MV-4-11 (cell line): ENCODE measurements at regions not wholly inside any gene's neighbourhood (a gene's known extent, or its start where the extent isn't known, plus 50 kb on each side); places are given as distances from the start of the nearest gene placed in this dataset.

Source experiments
- DNase-seq: peaks from one replicate; lab custom pipeline; 2025; lab: John Stamatoyannopoulos, UW

GRCh38 chr15:101551696-101552591 is 62.4 kb upstream of the PCSK6 start:
- DNase-seq, result no peak

GRCh38 chr15:101550124-101550523 is 60.6 kb upstream of the PCSK6 start:
- DNase-seq, result no peak

- DNase-seq, result no peak
Observed at GRCh38 chr15:101549647-101550046, 60.1 kb upstream of the PCSK6 start.

- no peak for DNase-seq
Observed at GRCh38 chr15:101547737-101548136, 58.2 kb upstream of the PCSK6 start.

GRCh38 chr15:101545548-101546505 is 56.3 kb upstream of the PCSK6 start:
- no peak for DNase-seq

GRCh38 chr15:101544613-101544945 is 55.1 kb upstream of the PCSK6 start:
- DNase-seq, result no peak

- DNase-seq, result no peak
Observed at GRCh38 chr15:101543926-101544612, 54.6 kb upstream of the PCSK6 start.

- DNase-seq, result no peak
Observed at GRCh38 chr15:101543431-101543830, 53.9 kb upstream of the PCSK6 start.

- DNase-seq, result no peak
Observed at GRCh38 chr15:101543026-101543390, 53.5 kb upstream of the PCSK6 start.

- DNase-seq, result no peak
Observed at GRCh38 chr15:101542306-101543025, 53.0 kb upstream of the PCSK6 start.

GRCh38 chr15:101541501-101542292 is 52.2 kb upstream of the PCSK6 start:
- DNase-seq, result no peak

- DNase-seq, result no peak
Observed at GRCh38 chr15:101540480-101541239, 51.2 kb upstream of the PCSK6 start.

GRCh38 chr15:101539930-101540329 is 50.4 kb upstream of the PCSK6 start:
- no peak for DNase-seq

GRCh38 chr15:101539492-101539891 is 50.0 kb upstream of the PCSK6 start:
- no peak for DNase-seq
